Hepatic stellate cell (primary cell): ENCODE measurements at regions not wholly inside any gene's neighbourhood (a gene's known extent, or its start where the extent isn't known, plus 50 kb on each side); places are given as distances from the start of the nearest gene placed in this dataset.

ENCODE experiments used
- DNase-seq: peaks from one replicate; pipeline ENCODE4 v3.0.0; 2011; ENCODE audit warnings: low spot score

DNA sequence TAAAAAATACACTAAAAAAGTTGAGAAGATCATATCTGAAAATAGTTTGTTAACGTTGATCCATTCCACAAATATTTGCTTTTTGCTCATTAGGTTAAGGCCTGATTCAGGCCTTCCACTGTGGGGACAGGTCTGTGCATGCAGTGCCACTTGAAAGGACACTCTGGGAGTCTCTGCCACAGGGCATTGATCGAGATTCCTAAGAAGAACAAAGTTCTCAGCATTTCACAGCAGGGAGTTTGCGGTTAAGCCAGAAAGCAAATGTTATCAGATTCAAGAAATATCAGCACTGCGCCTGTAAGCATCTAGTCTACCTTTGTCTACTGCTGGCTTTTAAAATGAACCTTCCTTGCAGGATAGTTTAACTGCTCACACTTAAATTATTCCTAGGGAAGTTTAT, 62.2 kb upstream of the TNIP3 start:
- DNase-seq = no peak

DNA sequence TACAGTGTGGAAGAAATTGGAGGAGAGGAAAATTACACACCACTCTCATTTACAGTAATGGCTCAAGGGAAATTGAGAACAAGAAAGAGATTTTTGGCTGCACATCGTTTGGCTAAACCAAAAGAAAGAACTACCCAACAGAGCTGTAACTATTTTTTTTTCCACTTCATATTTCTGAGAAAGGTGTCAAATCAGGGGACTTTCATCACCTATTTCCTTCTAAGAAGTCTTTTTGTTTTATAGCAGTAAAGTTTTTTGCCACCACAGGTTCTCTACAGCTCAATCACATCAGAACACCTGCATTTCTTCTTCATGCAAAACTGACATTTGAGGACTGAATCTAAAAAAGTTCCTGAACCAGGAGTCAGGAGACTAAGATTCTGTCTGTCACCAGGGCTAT, 57.5 kb upstream of the TNIP3 start:
- no peak for DNase-seq

DNA sequence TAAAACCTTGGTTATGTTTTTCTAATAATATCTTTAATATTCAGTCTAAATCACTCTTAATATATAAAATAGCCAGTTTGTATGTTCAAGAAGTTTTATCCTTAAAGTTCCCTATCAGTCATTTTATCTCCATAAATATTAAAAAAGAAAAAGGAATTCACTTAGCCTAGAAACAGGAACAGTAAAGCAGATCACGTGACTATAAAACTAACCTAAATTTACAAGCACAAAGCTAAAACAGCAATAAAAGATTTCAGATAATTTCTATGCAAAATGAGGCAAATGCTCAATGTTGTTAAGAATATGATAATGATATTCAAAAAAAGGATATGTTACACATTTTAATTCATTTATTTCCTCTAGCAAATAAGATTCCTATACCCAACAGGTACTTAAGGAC, 57.1 kb upstream of the TNIP3 start:
- DNase-seq = no peak

DNA sequence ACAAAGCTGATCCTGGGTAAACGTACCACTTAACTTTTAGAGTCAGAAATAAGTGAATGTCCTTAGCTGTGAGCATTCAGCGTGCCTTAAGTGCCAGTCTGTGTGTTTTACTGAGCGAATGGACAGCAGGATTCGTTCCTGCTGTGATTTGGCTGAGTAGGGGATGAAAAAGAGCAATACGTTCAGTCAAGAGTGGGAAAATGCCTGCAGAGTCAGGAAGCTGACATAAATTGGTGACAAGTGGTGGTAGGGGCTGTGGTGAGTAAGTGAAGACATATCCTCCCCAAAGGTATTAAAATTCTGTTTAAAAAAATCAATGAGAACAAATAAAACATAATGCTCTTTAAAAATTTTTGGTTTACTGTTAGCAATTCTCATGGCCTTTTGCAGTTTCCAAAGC, 56.6 kb upstream of the TNIP3 start:
- no peak for DNase-seq

DNA sequence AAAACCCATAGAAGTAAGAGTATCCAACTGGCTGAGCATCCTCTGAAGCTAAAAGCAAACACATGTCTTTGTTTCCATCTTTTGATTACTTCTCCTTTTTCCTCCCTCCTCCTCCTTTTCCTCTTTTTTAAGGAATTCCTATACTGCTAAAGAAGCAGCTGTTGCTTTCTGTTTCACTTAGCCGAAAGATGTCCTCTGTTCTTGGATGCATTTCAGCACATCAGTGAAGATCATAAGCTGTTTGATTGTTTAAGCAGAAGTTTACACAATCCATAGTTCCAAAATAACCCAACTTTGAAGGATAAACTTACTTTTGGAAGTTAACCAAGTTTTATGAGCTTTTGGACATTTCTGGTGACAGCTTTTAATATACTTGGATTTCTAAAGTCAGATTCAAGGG, 55.1 kb upstream of the TNIP3 start:
- DNase-seq = no peak

DNA sequence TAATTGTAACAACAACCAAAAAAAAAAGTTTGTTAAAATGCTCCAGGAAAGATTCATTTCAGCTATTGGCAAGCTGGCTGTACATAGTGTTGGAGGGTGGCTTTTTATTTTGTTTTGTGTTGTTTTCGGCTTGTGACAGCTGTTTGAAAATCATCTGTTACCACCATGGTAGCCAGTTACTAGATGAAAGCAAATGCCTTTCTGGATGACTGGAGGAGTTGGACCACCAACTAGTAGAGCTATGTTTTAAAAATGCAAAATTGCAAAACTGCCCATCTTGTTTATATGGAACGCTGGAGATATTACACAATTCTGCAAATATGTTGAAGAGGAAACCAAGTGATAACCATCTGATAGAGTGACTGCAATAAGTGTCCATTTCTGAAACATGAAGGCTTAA, 53.2 kb upstream of the TNIP3 start:
- DNase-seq = no peak

DNA sequence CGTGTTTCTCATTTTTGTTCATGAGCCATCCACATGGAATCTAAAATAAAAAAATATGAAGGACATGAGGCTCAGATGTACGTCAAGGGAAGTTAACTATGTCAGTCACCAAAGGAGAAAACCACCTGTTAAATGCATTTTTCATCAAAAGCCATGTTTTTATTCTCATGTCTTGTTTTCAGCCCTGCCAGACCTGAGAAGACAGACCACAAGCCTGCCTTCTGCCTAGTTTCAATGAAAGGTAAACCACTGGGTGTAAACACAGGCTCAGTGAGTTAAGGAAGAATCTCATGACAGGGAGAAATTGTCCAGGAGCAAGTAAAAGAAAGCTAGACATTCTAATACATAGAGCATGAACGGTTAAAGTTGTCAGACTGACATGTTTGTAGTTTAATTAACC, 52.3 kb upstream of the TNIP3 start:
- no peak for DNase-seq

DNA sequence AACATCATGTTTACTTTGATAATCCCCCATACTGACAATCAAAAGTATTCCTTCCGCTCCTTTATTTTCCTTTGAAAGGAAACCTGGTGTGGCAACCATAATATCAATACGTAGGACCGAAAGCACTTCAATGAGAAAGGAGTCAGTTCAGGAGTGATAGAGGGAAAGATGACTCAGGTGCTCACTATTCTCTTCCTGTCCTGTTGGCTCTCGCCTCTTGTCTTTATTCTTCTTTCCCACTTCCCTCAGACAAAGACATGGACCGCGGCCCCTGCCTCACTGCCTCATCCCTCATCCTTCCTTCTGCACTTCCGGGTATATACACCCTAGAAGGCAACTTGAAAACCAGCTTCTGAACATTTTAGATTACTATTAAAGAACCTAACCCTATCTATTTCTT, 49.8 kb upstream of the TNIP3 start:
- DNase-seq = no peak
